Fibroblast of the aortic adventitia (primary cell): ENCODE measurements at regions not wholly inside any gene's neighbourhood (a gene's known extent, or its start where the extent isn't known, plus 50 kb on each side); places are given as distances from the start of the nearest gene placed in this dataset. TPM values are rescaled to one million over a fixed set of nuclear protein-coding genes. Genes with fewer than 3 reads are reported as not detected.

Experiments used
- DNase-seq: peaks from one replicate; pipeline ENCODE4 v3.0.0-alpha.2; 2010; ENCODE audit warnings: low read depth
- H3K4me3 ChIP-seq: 2 replicates; pipeline ENCODE4 v1.5.1; 2011; ENCODE audit warnings: low read depth, mild to moderate bottlenecking, control low read depth, low read length, moderate library complexity
- CTCF ChIP-seq: IDR thresholded peaks from 2 replicates; pipeline ENCODE4 v1.5.1; 2011; ENCODE audit warnings: mild to moderate bottlenecking, low read length, control low read depth, inconsistent platforms; ENCODE audit not compliant: insufficient read depth
- small RNA-seq: library from RNA; depleted of rRNA; stranded (forward); fragments of <200 nt; gene quantifications from one replicate; pipeline ENCODE3, GENCODE V24; 2012

- no peak for DNase-seq
- no peak for TF ChIP-seq CTCF
These were observed 54.9 kb upstream of the WLS start for GRCh38 chr1:68287241-68287640.

GRCh38 chr1:68285046-68285445 is 52.7 kb upstream of the WLS start:
- no peak for DNase-seq
- no peak for TF ChIP-seq CTCF

More at GRCh38 chr1:68287241-68287640, 54.9 kb upstream of the WLS start:
- H3K4me3 ChIP-seq = no peak overlapping the region

GRCh38 chr1:68281946-68282615 is 49.8 kb upstream of the WLS start:
- no peak for DNase-seq
- no peak for TF ChIP-seq CTCF
- H3K4me3 ChIP-seq = no peak overlapping the region

More at GRCh38 chr1:68285046-68285445, 52.7 kb upstream of the WLS start:
- H3K4me3 ChIP-seq = no peak overlapping the region

Small RNA genes in the stretch of these regions (small RNA-seq; reads per million reads assigned to genes)
- not detected for gene COX6B1P7
